WTC11 (cell line): ENCODE measurements at regions not wholly inside any gene's neighbourhood (a gene's known extent, or its start where the extent isn't known, plus 50 kb on each side); places are given as distances from the start of the nearest gene placed in this dataset.

Experiments used
- ATAC-seq: fragments of 200-7000 bp; cut with Tn5 transposase; 2 replicates; pipeline ENCODE4 v1.10.0; 2021; ENCODE audit warnings: mild to moderate bottlenecking, moderate library complexity
- CTCF ChIA-PET: fragments of 300-600 bp; sonication (Branson Sonifier 250); formaldehyde crosslinking; loops from one replicate; lab custom pipeline; 2021; ENCODE audit warnings: antibody characterized with exemption; lab: Charles Lee
- POLR2A ChIA-PET: fragments of 350-600 bp; sonication (Branson Sonifier 250); formaldehyde crosslinking; loops from one replicate; lab custom pipeline; 2021; ENCODE audit warnings: antibody characterized with exemption; lab: Charles Lee
- DNase-seq: peaks from one replicate; pipeline ENCODE4 v3.0.0; 2021; ENCODE audit warnings: low spot score
- H3K27ac Mint-ChIP-seq: 2 replicates; pipeline ENCODE4 v1.8.0; 2021; ENCODE audit warnings: mixed read lengths
- H3K27me3 Mint-ChIP-seq: 2 replicates; pipeline ENCODE4 v1.8.0; 2021; ENCODE audit warnings: low read depth, mild to moderate bottlenecking, moderate library complexity, mixed read lengths
- H3K36me3 Mint-ChIP-seq: 2 replicates; pipeline ENCODE4 v1.8.0; 2021; ENCODE audit warnings: mixed read lengths
- H3K4me1 Mint-ChIP-seq: 2 replicates; pipeline ENCODE4 v1.8.0; 2022; ENCODE audit warnings: mixed read lengths
- H3K4me3 Mint-ChIP-seq: 2 replicates; pipeline ENCODE4 v1.8.0; 2021; ENCODE audit warnings: mild to moderate bottlenecking, moderate library complexity, mixed read lengths
- H3K9me3 Mint-ChIP-seq: 2 replicates; pipeline ENCODE4 v1.8.0; 2021; ENCODE audit warnings: mixed read lengths
- AR ChIP-seq: fragments of 250-450 bp; sonication (Bioruptor Pico); IDR thresholded peaks from 2 replicates; pipeline ENCODE4 v1.9.0; 2021; ENCODE audit warnings: mild to moderate bottlenecking
- ATF2 ChIP-seq: sonication (generic); formaldehyde crosslinking; IDR thresholded peaks from 2 replicates; pipeline ENCODE4 v1.8.1; 2022; ENCODE audit warnings: low read depth, missing genetic modification reagents, borderline replicate concordance
- ATF3 ChIP-seq: sonication (generic); formaldehyde crosslinking; conservative IDR thresholded peaks from 2 replicates; pipeline ENCODE4 v1.8.1; 2022; ENCODE audit warnings: mild to moderate bottlenecking, missing genetic modification reagents
- ATF6 ChIP-seq: sonication (generic); formaldehyde crosslinking; IDR thresholded peaks from 2 replicates; pipeline ENCODE4 v1.8.1; 2023; ENCODE audit warnings: mild to moderate bottlenecking, missing genetic modification reagents
- CTCF ChIP-seq: fragments of 200-600 bp; IDR thresholded peaks from 2 replicates; pipeline ENCODE4 v1.8.0; 2022; ENCODE audit warnings: antibody characterized with exemption
- E2F5 ChIP-seq: sonication (generic); formaldehyde crosslinking; IDR thresholded peaks from 2 replicates; pipeline ENCODE4 v1.8.1; 2022; ENCODE audit warnings: mild to moderate bottlenecking, moderate library complexity, missing genetic modification reagents
- ETV6 ChIP-seq: sonication (generic); formaldehyde crosslinking; IDR thresholded peaks from 2 replicates; pipeline ENCODE4 v1.8.1; 2022; ENCODE audit warnings: mild to moderate bottlenecking, missing genetic modification reagents
- FOXK1 ChIP-seq: sonication (generic); formaldehyde crosslinking; IDR thresholded peaks from 2 replicates; pipeline ENCODE4 v1.8.0; 2022; ENCODE audit warnings: mild to moderate bottlenecking, moderate library complexity, missing genetic modification reagents
- GABPB1 ChIP-seq: sonication (generic); formaldehyde crosslinking; IDR thresholded peaks from 2 replicates; pipeline ENCODE4 v1.8.1; 2023; ENCODE audit warnings: mild to moderate bottlenecking, missing genetic modification reagents
- IRF1 ChIP-seq: sonication (generic); formaldehyde crosslinking; IDR thresholded peaks from 2 replicates; pipeline ENCODE4 v1.8.0; 2023; ENCODE audit warnings: missing genetic modification reagents
- IRF2 ChIP-seq: sonication (generic); formaldehyde crosslinking; IDR thresholded peaks from 2 replicates; pipeline ENCODE4 v1.8.0; 2022; ENCODE audit warnings: low read depth, missing genetic modification reagents, borderline replicate concordance
- KAT7 ChIP-seq: sonication (generic); formaldehyde crosslinking; IDR thresholded peaks from 2 replicates; pipeline ENCODE4 v1.8.1; 2023; ENCODE audit warnings: missing genetic modification reagents, mild to moderate bottlenecking, borderline replicate concordance
- NFATC4 ChIP-seq: fragments of 250-450 bp; sonication (Bioruptor Pico); IDR thresholded peaks from 2 replicates; pipeline ENCODE4 v1.9.0; 2021; ENCODE audit warnings: mild to moderate bottlenecking
- NFE2L1 ChIP-seq: sonication (generic); formaldehyde crosslinking; IDR thresholded peaks from 2 replicates; pipeline ENCODE4 v1.8.1; 2023; ENCODE audit warnings: missing genetic modification reagents
- NR3C1 ChIP-seq: sonication (generic); formaldehyde crosslinking; conservative IDR thresholded peaks from 2 replicates; pipeline ENCODE4 v1.8.1; 2023; ENCODE audit warnings: low read depth, mild to moderate bottlenecking, missing genetic modification reagents
- PRRX2 ChIP-seq: fragments of 250-450 bp; sonication (Bioruptor Pico); IDR thresholded peaks from 2 replicates; pipeline ENCODE4 v1.8.0; 2021; ENCODE audit warnings: mild to moderate bottlenecking
- RELA ChIP-seq: sonication (generic); formaldehyde crosslinking; IDR thresholded peaks from 2 replicates; pipeline ENCODE4 v1.8.1; 2022; ENCODE audit warnings: missing genetic modification reagents, mild to moderate bottlenecking, borderline replicate concordance
- SMAD4 ChIP-seq: sonication (generic); formaldehyde crosslinking; IDR thresholded peaks from 2 replicates; pipeline ENCODE4 v1.8.0; 2022; ENCODE audit warnings: mild to moderate bottlenecking, missing genetic modification reagents
- TP53 ChIP-seq: sonication (generic); formaldehyde crosslinking; IDR thresholded peaks from 2 replicates; pipeline ENCODE4 v1.8.1; 2023; ENCODE audit warnings: mild to moderate bottlenecking, missing genetic modification reagents
- ZNF263 ChIP-seq: sonication (generic); formaldehyde crosslinking; IDR thresholded peaks from 2 replicates; pipeline ENCODE4 v1.8.1; 2022; ENCODE audit warnings: low read depth, mild to moderate bottlenecking, moderate library complexity, missing genetic modification reagents
- ZNF532 ChIP-seq: fragments of 250-450 bp; sonication (Bioruptor Pico); IDR thresholded peaks from 2 replicates; pipeline ENCODE4 v1.9.0; 2021; ENCODE audit warnings: mild to moderate bottlenecking, borderline replicate concordance
- ZNF671 ChIP-seq: fragments of 250-450 bp; sonication (Bioruptor Pico); IDR thresholded peaks from 2 replicates; pipeline ENCODE4 v1.8.0; 2021; ENCODE audit warnings: mild to moderate bottlenecking

GRCh38 chr6:56841751-56842150, 113.2 kb upstream of the BEND6 start:
- no peaks in the 10 kb centered on the region for H3K36me3 Mint-ChIP-seq
- peaks cover 70% of the 10 kb centered on the region for H3K4me1 Mint-ChIP-seq
- TF ChIP-seq GABPB1 (CRISPR knock-in tag) (no peak), IRF2 (CRISPR knock-in tag) (no peak), ATF3 (CRISPR knock-in tag) (no peak), NR3C1 (no peak), KAT7 (no peak)
- peak overlapping the region; percentile 97 for H3K4me3 Mint-ChIP-seq
- ChIA-PET CTCF (interaction anchor here (1.6 to 2.0 kb wide), 2 partner anchors 10 to 69 kb away, joined by 3 to 7 read pairs; no protein-coding TSS in a partner anchor), POLR2A (no interaction called here)
- DNase-seq (no peak), ATAC-seq (no peak)
- H3K9me3 Mint-ChIP-seq = no peaks in the 10 kb centered on the region
- H3K27me3 Mint-ChIP-seq = no peaks in the 10 kb centered on the region
- no peak overlapping the region for H3K27ac Mint-ChIP-seq

- no peak for ATAC-seq
- POLR2A ChIA-PET = no interaction called here
- H3K36me3 Mint-ChIP-seq = no peaks in the 10 kb centered on the region
- peak overlapping the region; percentile 97 for H3K4me3 Mint-ChIP-seq
- CTCF ChIA-PET = interaction anchor here (0.6 to 2.0 kb wide), 3 partner anchors 10 to 68 kb away, joined by 3 to 7 read pairs (median 4); no protein-coding TSS in a partner anchor
- H3K27ac Mint-ChIP-seq = no peak overlapping the region
- H3K4me1 Mint-ChIP-seq = peaks cover 68% of the 10 kb centered on the region
- no peaks in the 10 kb centered on the region for H3K9me3 Mint-ChIP-seq
- DNase-seq = no peak
- H3K27me3 Mint-ChIP-seq = no peaks in the 10 kb centered on the region
- TF ChIP-seq SMAD4 (CRISPR knock-in tag) (no peak), IRF1 (CRISPR knock-in tag) (no peak), ZNF532 (CRISPR knock-in tag) (no peak), ATF2 (CRISPR knock-in tag) (no peak), ATF6 (CRISPR knock-in tag) (no peak), AR (no peak), ZNF671 (CRISPR knock-in tag) (no peak), FOXK1 (CRISPR knock-in tag) (no peak), E2F5 (CRISPR knock-in tag) (no peak), PRRX2 (CRISPR knock-in tag) (no peak), NFATC4 (CRISPR knock-in tag) (no peak), NFE2L1 (CRISPR knock-in tag) (no peak), TP53 (CRISPR knock-in tag) (no peak), CTCF (no peak), ETV6 (no peak), RELA (CRISPR knock-in tag) (no peak), ZNF263 (no peak)
Observed at GRCh38 chr6:56841381-56841749, 113.5 kb upstream of the BEND6 start.
